GM06990 (cell line): ENCODE measurements at regions not wholly inside any gene's neighbourhood (a gene's known extent, or its start where the extent isn't known, plus 50 kb on each side); places are given as distances from the start of the nearest gene placed in this dataset.

Experiments
- DNase-seq: peaks from one replicate; pipeline ENCODE4 v3.0.0-alpha.2; 2011; ENCODE audit not compliant: insufficient read length; ENCODE audit errors: extremely low read depth
- H3K27me3 ChIP-seq: replicated peaks from 2 replicates; pipeline ENCODE4 v1.6.0; 2011; ENCODE audit warnings: low read length; ENCODE audit not compliant: control insufficient read depth, insufficient read depth
- H3K36me3 ChIP-seq: 2 replicates; pipeline ENCODE4 v1.5.1; 2011; ENCODE audit warnings: low read length; ENCODE audit not compliant: control insufficient read depth, insufficient read depth
- H3K4me3 ChIP-seq: replicated peaks from 2 replicates; pipeline ENCODE4 v1.5.1; 2011; ENCODE audit warnings: low read depth, mild to moderate bottlenecking, control low read depth, low read length
- TF ChIP-seq, protein P1 (sequence below): IDR thresholded peaks from 2 replicates; pipeline ENCODE4 v1.5.1; 2011; ENCODE audit warnings: low read length, control low read depth, mild to moderate bottlenecking, inconsistent platforms; ENCODE audit not compliant: insufficient read depth, poor library complexity, severe bottlenecking

GRCh38 chr6:167426651-167427050, 101.8 kb downstream of the TTLL2 start:
- Histone ChIP-seq H3K36me3 (no peaks in the 10 kb centered on the region), H3K27me3 (no peaks in the 10 kb centered on the region), H3K4me3 (no peak overlapping the region)
- no peak for DNase-seq
- TF ChIP-seq, protein P1, sequence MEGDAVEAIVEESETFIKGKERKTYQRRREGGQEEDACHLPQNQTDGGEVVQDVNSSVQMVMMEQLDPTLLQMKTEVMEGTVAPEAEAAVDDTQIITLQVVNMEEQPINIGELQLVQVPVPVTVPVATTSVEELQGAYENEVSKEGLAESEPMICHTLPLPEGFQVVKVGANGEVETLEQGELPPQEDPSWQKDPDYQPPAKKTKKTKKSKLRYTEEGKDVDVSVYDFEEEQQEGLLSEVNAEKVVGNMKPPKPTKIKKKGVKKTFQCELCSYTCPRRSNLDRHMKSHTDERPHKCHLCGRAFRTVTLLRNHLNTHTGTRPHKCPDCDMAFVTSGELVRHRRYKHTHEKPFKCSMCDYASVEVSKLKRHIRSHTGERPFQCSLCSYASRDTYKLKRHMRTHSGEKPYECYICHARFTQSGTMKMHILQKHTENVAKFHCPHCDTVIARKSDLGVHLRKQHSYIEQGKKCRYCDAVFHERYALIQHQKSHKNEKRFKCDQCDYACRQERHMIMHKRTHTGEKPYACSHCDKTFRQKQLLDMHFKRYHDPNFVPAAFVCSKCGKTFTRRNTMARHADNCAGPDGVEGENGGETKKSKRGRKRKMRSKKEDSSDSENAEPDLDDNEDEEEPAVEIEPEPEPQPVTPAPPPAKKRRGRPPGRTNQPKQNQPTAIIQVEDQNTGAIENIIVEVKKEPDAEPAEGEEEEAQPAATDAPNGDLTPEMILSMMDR: no peak

GRCh38 chr6:167428664-167429333, 103.9 kb downstream of the TTLL2 start:
- H3K4me3 ChIP-seq: no peak overlapping the region
- H3K36me3 ChIP-seq: no peaks in the 10 kb centered on the region
- DNase-seq: no peak
- no peaks in the 10 kb centered on the region for H3K27me3 ChIP-seq
- TF ChIP-seq, protein P1: no peak

DNA sequence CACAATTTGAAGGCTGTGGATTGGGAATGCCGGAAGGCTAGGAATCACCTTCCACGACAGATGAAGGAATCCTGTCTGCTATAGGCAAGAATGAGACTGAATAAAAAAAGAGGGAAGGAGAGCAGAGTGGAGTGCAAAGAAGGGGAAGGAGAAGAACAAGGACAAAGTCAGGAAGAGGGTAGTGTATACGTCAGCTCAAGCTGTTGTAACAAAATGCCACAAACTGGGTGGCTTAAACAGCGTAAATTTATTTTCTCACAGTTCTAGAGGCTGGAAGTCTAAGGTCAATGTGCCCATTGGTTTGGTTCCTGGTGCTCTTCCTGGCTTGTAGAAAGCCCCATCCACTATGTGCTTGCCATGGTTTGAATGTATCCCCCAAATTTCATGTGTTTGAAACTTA, 104.5 kb downstream of the TTLL2 start:
- TF ChIP-seq, protein P1: no peak
- Histone ChIP-seq H3K27me3 (no peaks in the 10 kb centered on the region), H3K4me3 (no peak overlapping the region), H3K36me3 (no peaks in the 10 kb centered on the region)
- no peak for DNase-seq

GRCh38 chr6:167435209-167435728, 110.4 kb downstream of the TTLL2 start:
- DNase-seq: no peak
- H3K4me3 ChIP-seq: no peak overlapping the region
- TF ChIP-seq, protein P1: no peak
- H3K36me3 ChIP-seq: no peaks in the 10 kb centered on the region
- no peaks in the 10 kb centered on the region for H3K27me3 ChIP-seq

- no peaks in the 10 kb centered on the region for H3K27me3 ChIP-seq
- H3K4me3 ChIP-seq: no peak overlapping the region
- H3K36me3 ChIP-seq: no peaks in the 10 kb centered on the region
- TF ChIP-seq, protein P1: no peak
- DNase-seq: no peak
Observed at GRCh38 chr6:167437888-167438484, 113.1 kb downstream of the TTLL2 start.
